ENCODE measurements at regions not wholly inside any gene's neighbourhood (a gene's known extent, or its start where the extent isn't known, plus 50 kb on each side); places are given as distances from the start of the nearest gene placed in this dataset.

DNA sequence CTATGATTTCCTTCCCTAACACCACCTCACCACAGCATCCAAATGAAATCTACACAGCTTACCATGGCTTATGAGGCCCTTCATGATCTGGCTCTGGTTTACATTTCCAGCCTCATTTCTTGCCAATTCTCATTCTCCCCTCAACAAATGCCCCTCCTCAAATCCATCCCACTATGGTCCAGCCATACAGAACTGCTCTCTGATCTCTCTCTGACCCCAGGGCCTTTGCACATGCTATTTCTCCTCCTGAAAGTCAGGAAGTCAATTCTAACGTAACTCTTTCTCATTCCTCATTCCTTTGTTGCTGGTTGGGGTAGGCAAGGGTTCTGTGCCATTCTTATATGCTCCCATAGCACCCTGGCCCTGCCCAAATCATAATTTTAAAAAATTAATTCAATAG, 120.0 kb downstream of the LRIG2 start:
- no peaks in the 10 kb centered on the region for H3K36me3 ChIP-seq (ENCODE audit: insufficient read depth in 1 of 2, low read depth in 1 of 2)
- H3K27ac ChIP-seq = no peak overlapping the region
- ATAC-seq (no peak), DNase-seq (no peak)
- peaks cover 0 to 1% (median 0%) of the 10 kb centered on the region in 3 donors for H3K27me3 ChIP-seq (ENCODE audit: insufficient read depth in 3 of 3, low read length in 2 of 3)
- no peaks in the 10 kb centered on the region for H3K4me1 ChIP-seq
- intact Hi-C loops (cut with DNase I) = no loop called here
- no peak overlapping the region for H3K4me3 ChIP-seq
- TF ChIP-seq, protein P1, sequence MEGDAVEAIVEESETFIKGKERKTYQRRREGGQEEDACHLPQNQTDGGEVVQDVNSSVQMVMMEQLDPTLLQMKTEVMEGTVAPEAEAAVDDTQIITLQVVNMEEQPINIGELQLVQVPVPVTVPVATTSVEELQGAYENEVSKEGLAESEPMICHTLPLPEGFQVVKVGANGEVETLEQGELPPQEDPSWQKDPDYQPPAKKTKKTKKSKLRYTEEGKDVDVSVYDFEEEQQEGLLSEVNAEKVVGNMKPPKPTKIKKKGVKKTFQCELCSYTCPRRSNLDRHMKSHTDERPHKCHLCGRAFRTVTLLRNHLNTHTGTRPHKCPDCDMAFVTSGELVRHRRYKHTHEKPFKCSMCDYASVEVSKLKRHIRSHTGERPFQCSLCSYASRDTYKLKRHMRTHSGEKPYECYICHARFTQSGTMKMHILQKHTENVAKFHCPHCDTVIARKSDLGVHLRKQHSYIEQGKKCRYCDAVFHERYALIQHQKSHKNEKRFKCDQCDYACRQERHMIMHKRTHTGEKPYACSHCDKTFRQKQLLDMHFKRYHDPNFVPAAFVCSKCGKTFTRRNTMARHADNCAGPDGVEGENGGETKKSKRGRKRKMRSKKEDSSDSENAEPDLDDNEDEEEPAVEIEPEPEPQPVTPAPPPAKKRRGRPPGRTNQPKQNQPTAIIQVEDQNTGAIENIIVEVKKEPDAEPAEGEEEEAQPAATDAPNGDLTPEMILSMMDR (IDR thresholded peaks at IDR 0.05) = no peak
- no peaks in the 10 kb centered on the region for H3K9me3 ChIP-seq
- 70 to 76% (median 72%) methylated on average over 1 of the region's 1 CpG for WGBS, 3 donors

DNA sequence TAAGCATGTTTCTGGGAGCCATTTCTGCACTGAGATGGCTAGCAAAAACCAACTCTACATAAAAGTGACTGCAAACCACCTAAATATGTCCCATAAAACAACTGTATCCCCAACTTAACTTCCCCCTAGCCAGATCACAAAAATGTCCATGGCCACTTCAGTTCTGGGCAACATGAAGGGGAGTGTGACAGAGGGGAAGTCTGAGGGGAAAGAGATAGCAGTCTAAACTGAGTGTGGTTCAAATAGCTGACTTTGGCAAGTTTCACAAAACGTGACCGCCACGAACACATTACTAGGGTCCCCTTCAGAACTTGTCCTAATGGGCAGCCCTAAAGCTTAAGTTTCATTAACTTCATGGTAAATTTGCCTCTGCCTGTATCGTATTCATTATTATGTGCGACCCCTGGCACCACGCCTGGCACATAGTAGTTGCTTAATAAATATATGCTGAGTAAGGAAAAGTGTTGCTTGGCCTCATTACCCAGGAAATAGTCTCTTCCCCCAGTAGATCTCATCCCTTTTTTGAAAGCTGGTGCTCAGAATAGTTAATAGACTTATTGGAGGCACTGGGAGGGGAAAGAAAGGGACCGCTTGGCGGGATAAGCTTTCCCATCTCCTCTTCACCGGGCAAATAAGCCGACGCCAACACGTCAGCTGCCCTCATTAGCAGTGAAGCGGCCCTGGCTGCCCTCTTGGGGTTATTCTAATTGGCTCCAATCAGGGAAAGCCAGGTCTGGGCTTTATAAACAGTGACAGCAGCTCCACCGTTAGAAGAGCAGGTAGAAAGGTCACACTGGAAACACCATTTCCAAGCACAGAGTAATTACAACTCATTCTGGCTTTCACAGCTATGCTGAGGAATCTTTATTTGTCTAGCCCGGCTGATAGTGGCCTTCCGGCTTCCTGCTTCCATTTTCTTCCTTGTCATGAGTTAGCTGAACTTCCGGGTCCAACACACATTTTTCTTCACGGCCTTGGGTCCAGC, 122.1 kb downstream of the LRIG2 start:
- 73 to 76% (median 73%) methylated on average over 18 of the region's 18 CpGs for WGBS, 3 donors
- intact Hi-C loops (cut with DNase I) = no loop called here
- ATAC-seq (no peak), DNase-seq (no peak)
- H3K9me3 ChIP-seq = no peaks in the 10 kb centered on the region
- H3K27me3 ChIP-seq (ENCODE audit: insufficient read depth in 3 of 3, low read length in 2 of 3) = peaks cover 0 to 1% (median 0%) of the 10 kb centered on the region in 3 donors
- no peak overlapping the region for H3K4me3 ChIP-seq
- TF ChIP-seq, protein P1 (IDR thresholded peaks at IDR 0.05) = no peak
- H3K36me3 ChIP-seq (ENCODE audit: insufficient read depth in 1 of 2, low read depth in 1 of 2) = no peaks in the 10 kb centered on the region
- no peak overlapping the region for H3K27ac ChIP-seq
- no peaks in the 10 kb centered on the region for H3K4me1 ChIP-seq

DNA sequence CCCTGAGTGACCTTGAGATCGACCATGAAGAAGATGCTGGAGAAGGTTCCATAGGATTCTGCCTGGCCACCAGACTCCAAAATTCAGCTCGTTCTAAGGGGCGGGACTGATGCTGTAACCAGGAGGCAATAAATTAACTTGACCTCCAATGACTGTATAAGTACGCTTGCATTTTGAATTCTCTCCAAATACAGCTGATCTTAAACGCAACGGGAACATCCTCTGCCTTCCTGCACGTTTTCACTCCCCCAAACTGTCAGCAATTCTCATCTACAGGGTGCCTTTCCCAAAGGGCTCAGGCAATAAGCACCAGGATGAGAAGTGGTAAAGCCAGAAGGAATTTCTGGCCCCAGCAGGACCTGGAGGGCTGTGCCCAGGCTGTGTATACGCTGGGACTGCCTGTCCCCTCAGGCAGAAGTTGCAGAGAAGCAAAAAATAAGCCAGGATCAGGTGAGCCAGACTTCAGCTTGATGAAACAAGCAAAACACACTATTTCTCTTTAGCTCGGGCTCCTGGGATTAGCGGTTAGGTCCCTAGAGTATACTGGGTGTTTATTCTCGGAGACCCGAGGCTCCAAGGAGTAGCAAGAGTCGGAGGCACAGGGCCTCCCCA, 124.8 kb downstream of the LRIG2 start:
- intact Hi-C loops (cut with DNase I) = no loop called here
- no peak for ATAC-seq

DNA sequence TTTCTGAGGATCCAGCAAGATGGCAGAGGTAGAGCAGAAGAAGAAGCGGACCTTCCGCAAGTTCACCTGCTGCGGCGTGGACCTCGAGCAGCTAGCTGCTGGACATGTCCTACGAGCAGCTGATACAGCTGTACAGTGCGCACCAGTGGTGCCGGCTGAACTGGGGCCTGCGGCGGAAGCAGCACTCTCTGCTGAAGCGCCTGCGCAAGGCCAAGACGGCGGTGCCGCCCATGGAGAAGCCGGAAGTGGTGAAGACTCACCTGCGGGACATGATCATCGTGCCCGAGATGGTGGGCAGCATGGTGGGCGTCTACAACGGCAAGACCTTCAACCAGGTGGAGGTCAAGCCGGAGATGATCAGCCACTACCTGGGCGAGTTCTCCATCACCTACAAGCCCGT, 125.8 kb downstream of the LRIG2 start:
- WGBS, 3 donors = 95 to 96% (median 96%) methylated on average over 24 of the region's 24 CpGs
- intact Hi-C loops (cut with DNase I) = no loop called here
- TF ChIP-seq, protein P1 (IDR thresholded peaks at IDR 0.05) = no peak
- ATAC-seq = no peak
- no peak overlapping the region for H3K4me3 ChIP-seq
- no peaks in the 10 kb centered on the region for H3K36me3 ChIP-seq (ENCODE audit: insufficient read depth in 1 of 2, low read depth in 1 of 2)
- no peak for DNase-seq
- H3K9me3 ChIP-seq = no peaks in the 10 kb centered on the region
- H3K27ac ChIP-seq = no peak overlapping the region
- H3K27me3 ChIP-seq (ENCODE audit: insufficient read depth in 3 of 3, low read length in 2 of 3) = no peaks in the 10 kb centered on the region
- H3K4me1 ChIP-seq = no peaks in the 10 kb centered on the region

More for the DNA sequence above, 124.8 kb downstream of the LRIG2 start:
- Histone ChIP-seq H3K27ac (no peak overlapping the region), H3K36me3 (ENCODE audit: insufficient read depth in 1 of 2, low read depth in 1 of 2) (no peaks in the 10 kb centered on the region), H3K4me3 (no peak overlapping the region), H3K9me3 (no peaks in the 10 kb centered on the region), H3K27me3 (ENCODE audit: insufficient read depth in 3 of 3, low read length in 2 of 3) (no peaks in the 10 kb centered on the region), H3K4me1 (no peaks in the 10 kb centered on the region)
- WGBS, 3 donors = 46 to 50% (median 48%) methylated on average over 13 of the region's 13 CpGs
- no peak for DNase-seq
- TF ChIP-seq, protein P1 (IDR thresholded peaks at IDR 0.05) = no peak

All from psoas muscle (tissue), 7 donors.